H1 (cell line): ENCODE measurements at regions not wholly inside any gene's neighbourhood (a gene's known extent, or its start where the extent isn't known, plus 50 kb on each side); places are given as distances from the start of the nearest gene placed in this dataset.

ENCODE experiments used
- EP300 ChIP-seq, 2 experiments: IDR thresholded peaks; 1 replicate in 1 of 2; 2 replicates in 1 of 2; pipeline ENCODE4 v1.6.1; 2011 to 2012; ENCODE audit warnings: low read depth in 2 of 2, low read length in 2 of 2, mild to moderate bottlenecking in 2 of 2, borderline replicate concordance in 1 of 2, inconsistent platforms in 1 of 2, moderate library complexity in 1 of 2
- POLR2A ChIP-seq, 2 experiments: IDR thresholded peaks; 1 replicate in 1 of 2; 2 replicates in 1 of 2; pipeline ENCODE4 v1.6.1; 2011; ENCODE audit warnings: low read depth in 2 of 2, low read length in 2 of 2, mild to moderate bottlenecking in 2 of 2; ENCODE audit errors: control extremely low read depth in 1 of 2
- SIN3A ChIP-seq, 2 experiments: IDR thresholded peaks in 1 of 2; conservative IDR thresholded peaks in 1 of 2; 2 replicates each; pipeline ENCODE4 v1.6.1; 2011 to 2012; ENCODE audit warnings: low read length in 2 of 2, improper control_type of control experiment in 1 of 2, low read depth in 1 of 2, mild to moderate bottlenecking in 1 of 2
- SP1 ChIP-seq: IDR thresholded peaks from 2 replicates; pipeline ENCODE4 v1.6.1; 2011; ENCODE audit warnings: low read depth, low read length
- SP2 ChIP-seq: IDR thresholded peaks from 2 replicates; pipeline ENCODE4 v1.6.1; 2012; ENCODE audit warnings: mild to moderate bottlenecking, low read length, inconsistent platforms
- SP4 ChIP-seq: IDR thresholded peaks from 2 replicates; pipeline ENCODE4 v1.6.1; 2012; ENCODE audit warnings: low read length, inconsistent platforms
- TAF7 ChIP-seq: optimal IDR thresholded peaks from 2 replicates; pipeline ENCODE3; 2011; ENCODE audit warnings: low read depth, mild to moderate bottlenecking, inconsistent platforms, low read length, moderate library complexity, borderline replicate concordance
- YY1 ChIP-seq: IDR thresholded peaks from 2 replicates; pipeline ENCODE4 v1.6.1; 2011; ENCODE audit warnings: low read depth, mild to moderate bottlenecking, low read length
- TF ChIP-seq, protein P1 (sequence below): IDR thresholded peaks from 2 replicates; pipeline ENCODE4 v1.6.1; 2011; ENCODE audit warnings: low read depth, mild to moderate bottlenecking, low read length; ENCODE audit not compliant: insufficient read depth
- TF ChIP-seq, protein P2 (sequence below), 3 experiments: IDR thresholded peaks; 1 replicate in 2 of 3; 2 replicates in 1 of 3; pipeline versions ENCODE4 v1.5.1 to v1.6.1; 2011; ENCODE audit warnings: low read length in 3 of 3, mild to moderate bottlenecking in 3 of 3, inconsistent platforms in 2 of 3, low read depth in 1 of 3, moderate library complexity in 1 of 3; ENCODE audit not compliant: insufficient read depth in 1 of 3; ENCODE audit errors: control extremely low read depth in 1 of 3

DNA sequence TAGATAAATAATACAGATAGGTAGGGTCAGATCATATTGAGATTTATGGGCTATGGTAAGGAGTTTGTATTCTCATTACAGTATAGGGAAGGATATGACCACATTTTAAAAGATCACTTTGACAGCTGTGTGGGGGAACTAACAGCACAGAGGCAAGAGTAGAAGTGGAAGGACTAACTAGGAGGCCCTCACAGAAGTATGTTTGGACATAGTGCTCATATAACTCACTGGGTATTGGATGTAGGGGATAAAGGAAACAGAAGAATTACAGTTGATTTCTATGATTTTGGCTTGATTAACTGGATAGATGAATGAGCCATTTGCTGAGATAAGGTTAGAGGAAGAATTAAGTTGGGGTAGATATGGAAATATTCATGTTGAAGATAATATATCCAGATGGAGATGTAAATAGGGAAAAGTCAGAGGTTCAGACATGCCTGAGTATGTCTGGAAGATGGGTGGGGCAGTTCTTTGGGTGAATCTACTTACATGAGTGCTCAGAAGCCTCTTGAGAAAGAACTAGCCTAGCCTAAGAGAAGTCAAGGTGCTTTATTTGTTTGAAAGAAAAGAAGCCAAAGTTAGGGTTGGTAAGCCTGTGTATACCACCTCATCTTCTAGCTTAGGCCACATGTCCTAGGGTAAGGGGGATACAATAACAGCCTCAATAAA, 133.4 kb downstream of the NDFIP2 start:
- TF ChIP-seq, protein P1, sequence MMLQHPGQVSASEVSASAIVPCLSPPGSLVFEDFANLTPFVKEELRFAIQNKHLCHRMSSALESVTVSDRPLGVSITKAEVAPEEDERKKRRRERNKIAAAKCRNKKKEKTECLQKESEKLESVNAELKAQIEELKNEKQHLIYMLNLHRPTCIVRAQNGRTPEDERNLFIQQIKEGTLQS: no peak
- TF ChIP-seq, protein P2, sequence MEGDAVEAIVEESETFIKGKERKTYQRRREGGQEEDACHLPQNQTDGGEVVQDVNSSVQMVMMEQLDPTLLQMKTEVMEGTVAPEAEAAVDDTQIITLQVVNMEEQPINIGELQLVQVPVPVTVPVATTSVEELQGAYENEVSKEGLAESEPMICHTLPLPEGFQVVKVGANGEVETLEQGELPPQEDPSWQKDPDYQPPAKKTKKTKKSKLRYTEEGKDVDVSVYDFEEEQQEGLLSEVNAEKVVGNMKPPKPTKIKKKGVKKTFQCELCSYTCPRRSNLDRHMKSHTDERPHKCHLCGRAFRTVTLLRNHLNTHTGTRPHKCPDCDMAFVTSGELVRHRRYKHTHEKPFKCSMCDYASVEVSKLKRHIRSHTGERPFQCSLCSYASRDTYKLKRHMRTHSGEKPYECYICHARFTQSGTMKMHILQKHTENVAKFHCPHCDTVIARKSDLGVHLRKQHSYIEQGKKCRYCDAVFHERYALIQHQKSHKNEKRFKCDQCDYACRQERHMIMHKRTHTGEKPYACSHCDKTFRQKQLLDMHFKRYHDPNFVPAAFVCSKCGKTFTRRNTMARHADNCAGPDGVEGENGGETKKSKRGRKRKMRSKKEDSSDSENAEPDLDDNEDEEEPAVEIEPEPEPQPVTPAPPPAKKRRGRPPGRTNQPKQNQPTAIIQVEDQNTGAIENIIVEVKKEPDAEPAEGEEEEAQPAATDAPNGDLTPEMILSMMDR (IDR thresholded peaks at IDR 0.05; ENCODE audit: control extremely low read depth in 1 of 3, insufficient read depth in 1 of 3, low read depth in 1 of 3, low read length in 3 of 3): no peak
- no peak for TF ChIP-seq TAF7
- no peak for TF ChIP-seq SP1
- TF ChIP-seq SP4: no peak
- no peak for TF ChIP-seq SIN3A (conservative IDR thresholded peaks at IDR 0.05 in 1 of 2, IDR thresholded peaks at IDR 0.05 in 1 of 2; ENCODE audit: low read depth in 1 of 2, low read length in 2 of 2)
- TF ChIP-seq EP300 (IDR thresholded peaks at IDR 0.05; ENCODE audit: borderline replicate concordance in 1 of 2, low read depth in 2 of 2, low read length in 2 of 2): no peak
- no peak for TF ChIP-seq POLR2A (IDR thresholded peaks at IDR 0.05; ENCODE audit: control extremely low read depth in 1 of 2, low read depth in 2 of 2, low read length in 2 of 2)
- no peak for TF ChIP-seq YY1
- TF ChIP-seq SP2: no peak
